Activated B cell treated with CpG ODN at 0.5 μM for 24 hours (primary cell): ENCODE measurements at regions not wholly inside any gene's neighbourhood (a gene's known extent, or its start where the extent isn't known, plus 50 kb on each side); places are given as distances from the start of the nearest gene placed in this dataset.
A peak's percentile ranks its signal among the peaks of the same experiment; 100 is the strongest.

Experiments used
- ATAC-seq: fragments of 200-7000 bp; cut with Tn5 transposase; one replicate; pipeline ENCODE4 v1.10.0; 2021; ENCODE audit warnings: low read depth, mild to moderate bottlenecking, moderate library complexity
- CTCF ChIA-PET: fragments of 350-600 bp; sonication (Branson Sonifier 250); formaldehyde crosslinking; loops from one replicate; lab custom pipeline; 2021; ENCODE audit warnings: antibody characterized with exemption; lab: Charles Lee
- POLR2A ChIA-PET: fragments of 350-600 bp; sonication (Branson Sonifier 250); formaldehyde crosslinking; loops from one replicate; lab custom pipeline; 2021; ENCODE audit warnings: antibody characterized with exemption; lab: Charles Lee
- DNase-seq: peaks from one replicate; pipeline ENCODE4 v3.0.0; 2022
- H3K27ac Mint-ChIP-seq: one replicate; pipeline ENCODE4 v1.8.0; 2020; ENCODE audit warnings: mixed read lengths
- H3K27me3 Mint-ChIP-seq: one replicate; pipeline ENCODE4 v1.8.0; 2021; ENCODE audit warnings: mixed read lengths
- H3K36me3 Mint-ChIP-seq: one replicate; pipeline ENCODE4 v1.8.0; 2021; ENCODE audit warnings: low read depth, mixed read lengths
- H3K4me1 Mint-ChIP-seq: one replicate; pipeline ENCODE4 v1.8.0; 2021; ENCODE audit warnings: mixed read lengths
- H3K4me3 Mint-ChIP-seq: one replicate; pipeline ENCODE4 v1.8.0; 2020; ENCODE audit warnings: mild to moderate bottlenecking, mixed read lengths
- H3K9me3 Mint-ChIP-seq: one replicate; pipeline ENCODE4 v1.8.0; 2020; ENCODE audit warnings: mixed read lengths
- intact Hi-C: fragments of 100-400 bp; cut with micrococcal nuclease; formaldehyde crosslinking; loops from one replicate; pipeline ENCODE4 v1.15.1; 2024
- TF ChIP-seq, protein P1 (sequence below): fragments of 200-600 bp; IDR thresholded peaks from one replicate; pipeline ENCODE4 v1.8.0; 2022; ENCODE audit warnings: antibody characterized with exemption, mild to moderate bottlenecking

- ChIA-PET CTCF (no interaction called here), POLR2A (interaction anchor here (1.5 kb wide), 1 partner anchor 33 kb away, joined by 6 read pairs; no protein-coding TSS in a partner anchor)
- intact Hi-C loops, result no loop called here
- H3K36me3 Mint-ChIP-seq, result peaks cover under 1% of the 10 kb centered on the region
- TF ChIP-seq, protein P1, sequence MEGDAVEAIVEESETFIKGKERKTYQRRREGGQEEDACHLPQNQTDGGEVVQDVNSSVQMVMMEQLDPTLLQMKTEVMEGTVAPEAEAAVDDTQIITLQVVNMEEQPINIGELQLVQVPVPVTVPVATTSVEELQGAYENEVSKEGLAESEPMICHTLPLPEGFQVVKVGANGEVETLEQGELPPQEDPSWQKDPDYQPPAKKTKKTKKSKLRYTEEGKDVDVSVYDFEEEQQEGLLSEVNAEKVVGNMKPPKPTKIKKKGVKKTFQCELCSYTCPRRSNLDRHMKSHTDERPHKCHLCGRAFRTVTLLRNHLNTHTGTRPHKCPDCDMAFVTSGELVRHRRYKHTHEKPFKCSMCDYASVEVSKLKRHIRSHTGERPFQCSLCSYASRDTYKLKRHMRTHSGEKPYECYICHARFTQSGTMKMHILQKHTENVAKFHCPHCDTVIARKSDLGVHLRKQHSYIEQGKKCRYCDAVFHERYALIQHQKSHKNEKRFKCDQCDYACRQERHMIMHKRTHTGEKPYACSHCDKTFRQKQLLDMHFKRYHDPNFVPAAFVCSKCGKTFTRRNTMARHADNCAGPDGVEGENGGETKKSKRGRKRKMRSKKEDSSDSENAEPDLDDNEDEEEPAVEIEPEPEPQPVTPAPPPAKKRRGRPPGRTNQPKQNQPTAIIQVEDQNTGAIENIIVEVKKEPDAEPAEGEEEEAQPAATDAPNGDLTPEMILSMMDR, result no peak
- H3K27ac Mint-ChIP-seq, result no peak overlapping the region
- no peaks in the 10 kb centered on the region for H3K27me3 Mint-ChIP-seq
- no peak overlapping the region for H3K4me3 Mint-ChIP-seq
- ATAC-seq, result no peak
- H3K9me3 Mint-ChIP-seq, result no peaks in the 10 kb centered on the region
- DNase-seq, result no peak
- peaks cover 68% of the 10 kb centered on the region for H3K4me1 Mint-ChIP-seq
Measured at GRCh38 chr12:24411948-24412347, 462.5 kb upstream of the SOX5 start.

- Mint-ChIP-seq H3K36me3 (peaks cover 8% of the 10 kb centered on the region), H3K4me1 (peaks cover 49% of the 10 kb centered on the region), H3K27me3 (no peaks in the 10 kb centered on the region), H3K9me3 (no peaks in the 10 kb centered on the region), H3K27ac (peak overlapping the region; percentile 51), H3K4me3 (no peak overlapping the region)
- DNase-seq, result no peak
- no peak for ATAC-seq
- TF ChIP-seq, protein P1, result no peak
- intact Hi-C loops, result no loop called here
- POLR2A ChIA-PET, result interaction anchor here (0.7 to 1.9 kb wide), 3 partner anchors 10 to 48 kb away, joined by 4 to 6 read pairs (median 5); no protein-coding TSS in a partner anchor
- CTCF ChIA-PET, result interaction anchor here (1.3 kb wide), 2 partner anchors 11 to 32 kb away, joined by 3 to 4 read pairs; no protein-coding TSS in a partner anchor
Measured at GRCh38 chr12:24409868-24410267, 460.4 kb upstream of the SOX5 start.

DNA sequence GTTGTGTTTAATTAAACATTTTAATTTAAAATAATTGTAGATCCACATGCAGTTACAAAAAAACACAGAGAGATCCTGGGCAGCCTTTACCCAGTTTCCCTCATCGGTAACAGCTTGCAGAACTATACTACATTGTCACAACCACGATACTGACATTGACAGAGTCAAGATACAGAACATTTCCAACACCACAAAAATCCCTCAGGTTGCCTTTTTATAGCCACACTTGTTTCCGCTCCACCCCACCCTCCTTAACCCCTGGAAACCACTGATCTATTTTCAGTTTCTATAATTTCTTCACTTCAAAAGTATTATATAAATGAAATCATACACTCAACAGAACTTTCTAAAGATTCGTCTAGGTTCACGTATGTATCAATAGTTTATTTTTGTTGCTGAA lies 458.8 kb upstream of the SOX5 start:
- intact Hi-C loops, result no loop called here
- POLR2A ChIA-PET, result interaction anchor here (1.9 kb wide), 1 partner anchor 30 kb away, joined by 5 read pairs; no protein-coding TSS in a partner anchor
- DNase-seq, result no peak
- CTCF ChIA-PET, result no interaction called here
- Mint-ChIP-seq H3K27me3 (no peaks in the 10 kb centered on the region), H3K9me3 (no peaks in the 10 kb centered on the region), H3K36me3 (peaks cover 8% of the 10 kb centered on the region), H3K27ac (no peak overlapping the region), H3K4me1 (peaks cover 38% of the 10 kb centered on the region), H3K4me3 (peak overlapping the region; percentile 48)
- TF ChIP-seq, protein P1, result no peak
- no peak for ATAC-seq

DNA sequence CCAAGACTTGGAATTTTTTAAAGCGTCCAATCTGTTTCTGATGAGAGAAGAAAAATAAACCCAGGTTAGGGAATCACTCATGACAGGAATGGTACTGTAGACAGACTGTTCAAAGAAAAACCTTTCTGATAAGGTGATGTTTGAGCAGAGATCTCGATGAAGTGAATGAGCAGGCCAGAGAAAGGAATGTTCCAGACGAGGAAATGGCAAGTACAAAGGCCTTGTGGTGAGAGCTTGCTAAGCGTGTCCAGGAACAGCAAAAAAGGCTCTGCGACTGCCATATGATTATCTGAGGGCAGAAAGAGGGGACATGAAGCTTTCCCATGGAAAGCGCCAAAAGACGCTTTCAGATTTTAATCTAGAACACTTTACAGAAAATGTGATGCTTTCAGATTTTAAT lies 458.4 kb upstream of the SOX5 start:
- Mint-ChIP-seq H3K27me3 (no peaks in the 10 kb centered on the region), H3K9me3 (no peaks in the 10 kb centered on the region), H3K4me1 (peaks cover 38% of the 10 kb centered on the region), H3K36me3 (peaks cover 8% of the 10 kb centered on the region), H3K4me3 (no peak overlapping the region), H3K27ac (no peak overlapping the region)
- ChIA-PET POLR2A (no interaction called here), CTCF (no interaction called here)
- TF ChIP-seq, protein P1, result no peak
- intact Hi-C loops, result no loop called here
- ATAC-seq (no peak), DNase-seq (no peak)

- ChIA-PET POLR2A (interaction anchor here (2.0 kb wide), 1 partner anchor 10 kb away, joined by 5 read pairs; no protein-coding TSS in a partner anchor), CTCF (interaction anchor here (1.5 kb wide), 1 partner anchor 11 kb away, joined by 4 read pairs; no protein-coding TSS in a partner anchor)
- H3K27ac Mint-ChIP-seq, result no peak overlapping the region
- no peaks in the 10 kb centered on the region for H3K9me3 Mint-ChIP-seq
- TF ChIP-seq, protein P1, result no peak
- H3K4me3 Mint-ChIP-seq, result no peak overlapping the region
- ATAC-seq (no peak), DNase-seq (no peak)
- H3K36me3 Mint-ChIP-seq, result peaks cover 8% of the 10 kb centered on the region
- intact Hi-C loops, result no loop called here
- no peaks in the 10 kb centered on the region for H3K27me3 Mint-ChIP-seq
- H3K4me1 Mint-ChIP-seq, result peaks cover 27% of the 10 kb centered on the region
Measured at GRCh38 chr12:24404086-24404815, 454.8 kb upstream of the SOX5 start.
